H1 (cell line): ENCODE measurements at regions not wholly inside any gene's neighbourhood (a gene's known extent, or its start where the extent isn't known, plus 50 kb on each side); places are given as distances from the start of the nearest gene placed in this dataset.

Source experiments
- BACH1 ChIP-seq: IDR thresholded peaks from 2 replicates; pipeline ENCODE4 v1.6.1; 2012; ENCODE audit warnings: low read length, improper control_type of control experiment
- CHD7 ChIP-seq: fragments of 300-600 bp; sonication (generic); IDR thresholded peaks from 2 replicates; pipeline ENCODE4 v1.7.1; 2012; ENCODE audit warnings: low read length, moderate library complexity, mild to moderate bottlenecking, inconsistent platforms; ENCODE audit not compliant: insufficient replicate concordance
- MAFK ChIP-seq: IDR thresholded peaks from 2 replicates; pipeline ENCODE4 v1.6.1; 2012; ENCODE audit warnings: low read depth, mild to moderate bottlenecking, improper control_type of control experiment, low read length

GRCh38 chr21:19048098-19048672, 644.6 kb upstream of the TMPRSS15 start (continued):
- TF ChIP-seq CHD7 (no peak), MAFK (no peak), BACH1 (no peak)
